ENCODE measurements at regions not wholly inside any gene's neighbourhood (a gene's known extent, or its start where the extent isn't known, plus 50 kb on each side); places are given as distances from the start of the nearest gene placed in this dataset.

DNA sequence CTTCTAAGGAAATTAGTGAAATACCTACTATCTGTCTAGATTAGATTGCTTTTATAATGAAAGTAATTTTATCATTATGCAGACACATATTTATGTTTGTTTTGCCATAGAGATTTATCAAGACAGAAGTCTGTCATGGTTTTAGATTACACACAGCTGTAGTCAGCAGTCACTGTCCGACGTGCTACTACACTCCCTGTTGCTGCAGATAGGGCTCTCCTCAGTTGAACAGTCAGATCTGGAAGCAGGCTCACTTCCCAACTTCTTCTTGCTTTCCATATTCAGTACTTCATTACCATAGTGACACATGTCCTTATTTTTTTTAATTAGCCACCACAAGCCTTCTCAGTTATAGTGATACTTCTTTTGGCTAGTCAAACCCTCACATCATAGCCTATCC, 329.9 kb upstream of the ITGA1 start:
- TF ChIP-seq GABPA (IDR thresholded peaks at IDR 0.05; ENCODE audit: borderline replicate concordance, insufficient read depth, low read length) = no peak
- no peak for TF ChIP-seq POLR2AphosphoS5 (IDR thresholded peaks at IDR 0.05; ENCODE audit: low read depth, low read length)

Data from H1 (cell line).